Muscle layer of duodenum (tissue), 2 donors: ENCODE measurements at regions not wholly inside any gene's neighbourhood (a gene's known extent, or its start where the extent isn't known, plus 50 kb on each side); places are given as distances from the start of the nearest gene placed in this dataset.

Experiments used
- H3K27ac ChIP-seq: one replicate; pipeline ENCODE4 v1.7.0; 2013; ENCODE audit warnings: mild to moderate bottlenecking, low read length
- H3K27me3 ChIP-seq: one replicate; pipeline ENCODE4 v1.7.0; 2013; ENCODE audit warnings: low read depth, mild to moderate bottlenecking, control low read depth, low read length
- H3K36me3 ChIP-seq, 2 donors: one replicate each; pipeline ENCODE4 v1.7.0; 2013; ENCODE audit warnings: low read length in 2 of 2, control low read depth in 1 of 2, mild to moderate bottlenecking in 1 of 2; ENCODE audit not compliant: insufficient read depth in 2 of 2, control insufficient read depth in 1 of 2
- H3K4me1 ChIP-seq, 2 donors: one replicate each; pipeline ENCODE4 v1.7.0; 2013; ENCODE audit warnings: low read length in 2 of 2, mild to moderate bottlenecking in 2 of 2, control low read depth in 1 of 2, moderate library complexity in 1 of 2; ENCODE audit not compliant: insufficient read depth in 2 of 2, control insufficient read depth in 1 of 2
- H3K4me3 ChIP-seq, 2 donors: one replicate each; pipeline ENCODE4 v1.7.0; 2013; ENCODE audit warnings: low read length in 2 of 2, low read depth in 1 of 2, mild to moderate bottlenecking in 1 of 2
- H3K9me3 ChIP-seq, 2 donors: one replicate each; pipeline ENCODE4 v1.7.0; 2013; ENCODE audit warnings: low read length in 2 of 2, control low read depth in 1 of 2, mild to moderate bottlenecking in 1 of 2; ENCODE audit not compliant: control insufficient read depth in 1 of 2
- donor health status: healthy.

GRCh38 chr3:194001728-194002459, 134.1 kb upstream of the HES1 start:
- Histone ChIP-seq H3K4me1 (peaks cover 21 to 29% of the 10 kb centered on the region in 2 donors), H3K27me3 (no peaks in the 10 kb centered on the region), H3K27ac (no peak overlapping the region), H3K4me3 (no peak overlapping the region), H3K9me3 (no peaks in the 10 kb centered on the region), H3K36me3 (no peaks in the 10 kb centered on the region)

DNA sequence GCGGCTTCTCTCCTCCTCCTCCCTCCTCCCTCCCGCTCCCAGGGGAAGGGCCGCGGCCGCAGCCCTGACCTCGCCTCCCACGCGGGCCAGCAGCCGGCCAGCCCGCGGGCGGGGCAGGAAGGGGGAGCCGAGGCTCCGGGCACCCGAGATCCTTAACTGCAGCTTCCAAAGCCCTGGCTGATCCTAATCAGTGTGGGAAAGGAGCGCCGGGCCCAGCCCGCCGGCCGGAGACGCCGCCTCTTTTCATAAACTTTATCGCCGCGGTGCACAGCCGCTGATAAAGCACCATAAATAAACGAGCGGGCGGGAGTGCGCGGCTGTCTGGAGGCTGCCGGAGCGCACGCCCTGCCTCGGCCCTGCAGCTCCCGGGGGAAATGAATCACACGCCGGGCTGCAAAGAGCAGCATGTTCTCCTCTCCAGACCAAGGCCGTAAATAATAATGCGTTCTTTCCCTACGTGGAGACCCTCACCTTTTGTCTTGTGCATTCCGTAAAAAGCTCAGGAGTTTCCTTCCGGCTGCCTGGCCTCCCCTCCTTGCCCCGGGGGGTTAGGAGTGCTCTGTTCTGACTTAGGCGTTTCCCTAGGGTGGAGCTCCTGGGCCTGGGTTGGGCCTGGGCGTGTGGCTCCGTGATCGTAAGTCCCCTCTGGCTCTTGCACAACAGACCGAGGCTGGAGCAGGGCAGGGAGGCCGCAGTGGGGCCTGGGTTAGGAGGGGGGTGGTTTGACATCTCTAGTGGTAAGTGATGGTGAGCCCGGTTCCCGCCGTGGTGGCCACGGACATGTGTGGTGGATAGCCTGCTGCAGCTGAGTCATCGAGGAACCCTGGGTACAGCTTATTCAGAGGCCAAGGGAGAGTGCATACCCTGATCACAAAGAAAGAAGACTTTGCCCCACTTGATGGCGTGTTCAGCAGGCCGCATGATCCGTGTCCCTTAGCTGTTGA, 132.6 kb upstream of the HES1 start:
- Histone ChIP-seq H3K4me1 (peaks cover 20 to 21% of the 10 kb centered on the region in 2 donors), H3K27me3 (no peaks in the 10 kb centered on the region), H3K27ac (peak overlapping the region; percentile 82), H3K4me3 (peak overlapping the region; percentile 24 to 58), H3K36me3 (no peaks in the 10 kb centered on the region), H3K9me3 (no peaks in the 10 kb centered on the region)

DNA sequence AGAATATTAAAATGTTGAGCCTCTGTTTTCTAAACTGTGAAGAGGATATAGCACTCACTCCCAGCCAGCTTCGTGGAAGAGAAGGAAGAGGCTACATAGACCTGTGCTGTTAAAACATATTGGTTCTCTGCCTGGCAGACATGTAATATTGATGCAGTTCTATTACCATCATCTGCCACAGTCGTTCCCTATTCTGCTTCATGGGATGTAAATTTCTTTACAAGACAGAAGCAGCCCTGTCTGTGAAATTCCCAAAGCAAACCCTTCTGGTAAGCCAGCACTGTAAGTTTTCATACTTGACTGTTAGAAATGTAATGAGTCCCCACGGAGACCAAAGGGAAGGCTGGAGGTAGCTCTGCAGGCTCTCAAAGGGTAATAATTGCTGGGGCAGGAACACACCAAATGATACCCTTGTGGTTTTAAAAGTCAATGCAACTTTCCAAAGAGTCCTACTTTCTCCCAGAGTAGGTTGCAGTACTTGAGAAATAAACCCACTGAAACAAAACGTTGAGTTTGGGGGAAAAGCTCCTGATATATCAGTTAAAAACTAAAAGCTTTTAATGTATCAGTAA, 129.9 kb upstream of the HES1 start:
- H3K4me1 ChIP-seq: peaks cover 20 to 21% of the 10 kb centered on the region in 2 donors
- no peaks in the 10 kb centered on the region for H3K9me3 ChIP-seq
- H3K36me3 ChIP-seq: no peaks in the 10 kb centered on the region
- no peaks in the 10 kb centered on the region for H3K27me3 ChIP-seq
- H3K4me3 ChIP-seq: no peak overlapping the region
- H3K27ac ChIP-seq: no peak overlapping the region

GRCh38 chr3:194007592-194008337, 128.2 kb upstream of the HES1 start:
- Histone ChIP-seq H3K36me3 (no peaks in the 10 kb centered on the region), H3K27me3 (no peaks in the 10 kb centered on the region), H3K9me3 (no peaks in the 10 kb centered on the region), H3K4me3 (no peak overlapping the region), H3K4me1 (peaks cover 15 to 16% of the 10 kb centered on the region in 2 donors), H3K27ac (no peak overlapping the region)

DNA sequence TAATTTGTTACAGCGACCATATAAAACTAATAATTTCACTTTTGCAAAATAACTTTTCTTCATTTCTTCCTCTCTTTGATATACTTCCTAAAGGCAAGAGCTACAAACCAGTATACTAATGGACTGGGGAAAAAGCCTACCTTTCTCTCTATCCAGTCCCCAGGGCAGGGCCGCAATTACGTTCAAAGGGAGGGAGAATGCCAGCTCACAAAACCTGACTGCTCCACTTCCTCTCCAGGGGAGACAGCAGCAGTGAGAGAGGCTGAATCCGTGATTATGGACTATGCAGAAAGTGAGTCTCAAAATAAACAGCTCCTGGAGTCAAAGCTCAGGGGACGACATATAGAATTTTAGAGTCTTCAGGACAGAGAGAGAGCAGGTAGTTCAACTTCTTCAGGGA, 126.9 kb upstream of the HES1 start:
- peaks cover 3 to 12% of the 10 kb centered on the region in 2 donors for H3K4me1 ChIP-seq
- no peaks in the 10 kb centered on the region for H3K9me3 ChIP-seq
- no peaks in the 10 kb centered on the region for H3K27me3 ChIP-seq
- H3K4me3 ChIP-seq: no peak overlapping the region
- no peaks in the 10 kb centered on the region for H3K36me3 ChIP-seq
- H3K27ac ChIP-seq: no peak overlapping the region

DNA sequence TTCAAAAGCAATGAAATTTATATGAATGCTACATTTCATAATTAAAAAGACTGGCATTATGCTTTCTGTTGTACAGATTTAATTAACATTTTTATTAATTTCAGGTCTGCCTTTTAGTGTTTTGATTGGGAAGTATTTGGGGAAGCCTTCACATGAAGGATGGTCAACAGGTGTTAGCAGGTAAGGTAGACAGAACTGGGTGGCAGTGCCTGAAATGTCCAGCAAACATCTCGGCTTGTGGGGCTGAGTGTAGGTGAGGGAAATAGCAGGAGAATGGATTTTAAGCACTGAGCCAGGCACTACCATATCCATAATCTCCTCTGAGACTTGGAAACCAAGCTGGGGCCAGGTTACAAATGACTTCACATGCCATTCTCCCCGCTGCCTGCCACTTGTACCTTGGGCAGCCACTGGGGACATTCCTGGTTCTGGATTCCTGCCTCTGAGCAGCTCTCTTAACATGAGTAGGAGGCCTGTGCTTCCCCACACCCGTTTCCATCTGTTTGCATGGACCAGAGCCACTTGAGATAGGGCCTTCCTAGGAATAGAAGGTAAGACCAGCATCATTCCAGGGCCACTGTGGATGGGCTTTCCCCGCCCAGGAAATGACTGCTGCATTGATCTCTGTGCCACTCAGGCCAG, 125.9 kb upstream of the HES1 start:
- H3K27me3 ChIP-seq: no peaks in the 10 kb centered on the region
- H3K36me3 ChIP-seq: no peaks in the 10 kb centered on the region
- H3K4me3 ChIP-seq: no peak overlapping the region
- peaks cover 0 to 7% of the 10 kb centered on the region in 2 donors for H3K4me1 ChIP-seq
- H3K27ac ChIP-seq: no peak overlapping the region
- no peaks in the 10 kb centered on the region for H3K9me3 ChIP-seq

GRCh38 chr3:194011807-194012206, 124.1 kb upstream of the HES1 start:
- H3K4me1 ChIP-seq: no peaks in the 10 kb centered on the region
- H3K27me3 ChIP-seq: no peaks in the 10 kb centered on the region
- H3K27ac ChIP-seq: no peak overlapping the region
- H3K4me3 ChIP-seq: no peak overlapping the region
- H3K36me3 ChIP-seq: no peaks in the 10 kb centered on the region
- H3K9me3 ChIP-seq: no peaks in the 10 kb centered on the region

GRCh38 chr3:194013928-194014327, 122.0 kb upstream of the HES1 start:
- Histone ChIP-seq H3K9me3 (no peaks in the 10 kb centered on the region), H3K4me3 (no peak overlapping the region), H3K4me1 (no peaks in the 10 kb centered on the region), H3K27ac (no peak overlapping the region), H3K36me3 (no peaks in the 10 kb centered on the region), H3K27me3 (no peaks in the 10 kb centered on the region)

DNA sequence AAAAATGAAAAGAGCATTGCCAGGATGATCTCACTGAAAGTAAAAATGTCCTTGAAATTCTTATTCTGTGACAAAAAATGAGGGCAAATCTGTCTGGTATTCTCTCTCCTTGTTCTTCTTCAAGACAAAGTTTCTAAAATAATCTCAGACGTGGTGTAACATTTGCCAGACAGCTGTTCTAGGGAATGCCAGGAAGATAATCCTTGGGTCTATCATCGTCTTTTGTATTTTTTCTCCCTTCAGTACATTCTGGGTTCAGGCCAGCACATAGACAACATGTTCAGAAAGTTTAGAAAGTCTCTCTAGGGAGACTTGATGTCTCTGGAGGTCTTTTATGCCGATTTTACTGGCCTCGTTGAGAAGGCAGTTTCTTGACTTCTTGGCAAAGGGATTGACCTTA, 121.2 kb upstream of the HES1 start:
- H3K4me1 ChIP-seq: no peaks in the 10 kb centered on the region
- no peaks in the 10 kb centered on the region for H3K9me3 ChIP-seq
- H3K4me3 ChIP-seq: no peak overlapping the region
- no peaks in the 10 kb centered on the region for H3K27me3 ChIP-seq
- H3K27ac ChIP-seq: no peak overlapping the region
- H3K36me3 ChIP-seq: no peaks in the 10 kb centered on the region

GRCh38 chr3:194019398-194020165, 116.4 kb upstream of the HES1 start:
- H3K4me1 ChIP-seq: peaks cover 0 to 12% of the 10 kb centered on the region in 2 donors
- no peaks in the 10 kb centered on the region for H3K27me3 ChIP-seq
- no peaks in the 10 kb centered on the region for H3K9me3 ChIP-seq
- no peaks in the 10 kb centered on the region for H3K36me3 ChIP-seq
- no peak overlapping the region for H3K4me3 ChIP-seq
- no peak overlapping the region for H3K27ac ChIP-seq
